Activated CD8-positive, alpha-beta T cell treated with anti-CD3 and anti-CD28 coated beads for 36 hours (primary cell): ENCODE measurements at regions not wholly inside any gene's neighbourhood (a gene's known extent, or its start where the extent isn't known, plus 50 kb on each side); places are given as distances from the start of the nearest gene placed in this dataset.

ENCODE experiments used
- ATAC-seq: fragments of 200-7000 bp; cut with Tn5 transposase; one replicate; pipeline ENCODE4 v1.10.0; 2021; ENCODE audit warnings: mild to moderate bottlenecking, moderate library complexity
- CTCF ChIA-PET: fragments of 350-600 bp; sonication (Branson Sonifier 250); formaldehyde crosslinking; loops from one replicate; lab custom pipeline; 2021; ENCODE audit warnings: antibody characterized with exemption; lab: Charles Lee
- POLR2A ChIA-PET: fragments of 350-600 bp; sonication (Branson Sonifier 250); formaldehyde crosslinking; loops from one replicate; lab custom pipeline; 2021; ENCODE audit warnings: antibody characterized with exemption; lab: Charles Lee
- DNase-seq: peaks from one replicate; pipeline ENCODE4 v3.0.0-alpha.2; 2020
- H3K27ac Mint-ChIP-seq: one replicate; pipeline ENCODE4 v1.8.0; 2021; ENCODE audit warnings: mild to moderate bottlenecking, mixed read lengths
- H3K27me3 Mint-ChIP-seq: one replicate; pipeline ENCODE4 v1.8.0; 2021; ENCODE audit warnings: mixed read lengths
- H3K36me3 Mint-ChIP-seq: one replicate; pipeline ENCODE4 v1.8.0; 2021; ENCODE audit warnings: low read depth, mixed read lengths
- H3K4me1 Mint-ChIP-seq: one replicate; pipeline ENCODE4 v1.8.0; 2021; ENCODE audit warnings: low read depth, mixed read lengths
- H3K4me3 Mint-ChIP-seq: one replicate; pipeline ENCODE4 v1.8.0; 2021; ENCODE audit warnings: mild to moderate bottlenecking, moderate library complexity, mixed read lengths
- H3K9me3 Mint-ChIP-seq: one replicate; pipeline ENCODE4 v1.8.0; 2021; ENCODE audit warnings: mixed read lengths
- intact Hi-C: fragments of 100-400 bp; cut with micrococcal nuclease; formaldehyde crosslinking; loops from one replicate; pipeline ENCODE4 v1.10.0; 2022
- TF ChIP-seq, protein P1 (sequence below): fragments of 200-600 bp; IDR thresholded peaks from one replicate; pipeline ENCODE4 v1.8.0; 2022; ENCODE audit warnings: antibody characterized with exemption, mild to moderate bottlenecking

DNA sequence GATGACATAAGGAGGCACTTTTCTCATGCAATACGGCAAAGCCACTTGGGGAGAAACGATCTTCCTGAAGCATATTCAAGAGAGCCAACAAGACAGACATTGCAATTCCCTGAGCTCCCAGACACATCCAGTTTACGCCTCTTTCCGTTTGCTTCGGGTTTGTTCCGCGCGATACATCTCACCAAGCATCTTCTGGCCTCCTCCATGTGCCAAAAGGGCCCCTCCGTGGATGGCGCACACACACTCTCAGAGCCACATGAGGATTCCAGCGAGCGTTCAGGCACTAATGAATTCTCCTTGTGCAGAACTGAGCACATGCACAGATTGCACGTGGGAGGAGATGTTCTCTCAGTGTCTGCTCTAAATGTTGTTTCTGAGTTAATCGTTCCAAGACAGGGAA lies 146.7 kb upstream of the SHISA6 start:
- no peaks in the 10 kb centered on the region for H3K4me1 Mint-ChIP-seq
- ChIA-PET CTCF (no interaction called here), POLR2A (no interaction called here)
- no peaks in the 10 kb centered on the region for H3K9me3 Mint-ChIP-seq
- H3K27me3 Mint-ChIP-seq, result no peaks in the 10 kb centered on the region
- DNase-seq (no peak), ATAC-seq (no peak)
- H3K4me3 Mint-ChIP-seq, result no peak overlapping the region
- intact Hi-C loops, result no loop called here
- H3K36me3 Mint-ChIP-seq, result no peaks in the 10 kb centered on the region
- no peak overlapping the region for H3K27ac Mint-ChIP-seq
- TF ChIP-seq, protein P1, sequence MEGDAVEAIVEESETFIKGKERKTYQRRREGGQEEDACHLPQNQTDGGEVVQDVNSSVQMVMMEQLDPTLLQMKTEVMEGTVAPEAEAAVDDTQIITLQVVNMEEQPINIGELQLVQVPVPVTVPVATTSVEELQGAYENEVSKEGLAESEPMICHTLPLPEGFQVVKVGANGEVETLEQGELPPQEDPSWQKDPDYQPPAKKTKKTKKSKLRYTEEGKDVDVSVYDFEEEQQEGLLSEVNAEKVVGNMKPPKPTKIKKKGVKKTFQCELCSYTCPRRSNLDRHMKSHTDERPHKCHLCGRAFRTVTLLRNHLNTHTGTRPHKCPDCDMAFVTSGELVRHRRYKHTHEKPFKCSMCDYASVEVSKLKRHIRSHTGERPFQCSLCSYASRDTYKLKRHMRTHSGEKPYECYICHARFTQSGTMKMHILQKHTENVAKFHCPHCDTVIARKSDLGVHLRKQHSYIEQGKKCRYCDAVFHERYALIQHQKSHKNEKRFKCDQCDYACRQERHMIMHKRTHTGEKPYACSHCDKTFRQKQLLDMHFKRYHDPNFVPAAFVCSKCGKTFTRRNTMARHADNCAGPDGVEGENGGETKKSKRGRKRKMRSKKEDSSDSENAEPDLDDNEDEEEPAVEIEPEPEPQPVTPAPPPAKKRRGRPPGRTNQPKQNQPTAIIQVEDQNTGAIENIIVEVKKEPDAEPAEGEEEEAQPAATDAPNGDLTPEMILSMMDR, result no peak

DNA sequence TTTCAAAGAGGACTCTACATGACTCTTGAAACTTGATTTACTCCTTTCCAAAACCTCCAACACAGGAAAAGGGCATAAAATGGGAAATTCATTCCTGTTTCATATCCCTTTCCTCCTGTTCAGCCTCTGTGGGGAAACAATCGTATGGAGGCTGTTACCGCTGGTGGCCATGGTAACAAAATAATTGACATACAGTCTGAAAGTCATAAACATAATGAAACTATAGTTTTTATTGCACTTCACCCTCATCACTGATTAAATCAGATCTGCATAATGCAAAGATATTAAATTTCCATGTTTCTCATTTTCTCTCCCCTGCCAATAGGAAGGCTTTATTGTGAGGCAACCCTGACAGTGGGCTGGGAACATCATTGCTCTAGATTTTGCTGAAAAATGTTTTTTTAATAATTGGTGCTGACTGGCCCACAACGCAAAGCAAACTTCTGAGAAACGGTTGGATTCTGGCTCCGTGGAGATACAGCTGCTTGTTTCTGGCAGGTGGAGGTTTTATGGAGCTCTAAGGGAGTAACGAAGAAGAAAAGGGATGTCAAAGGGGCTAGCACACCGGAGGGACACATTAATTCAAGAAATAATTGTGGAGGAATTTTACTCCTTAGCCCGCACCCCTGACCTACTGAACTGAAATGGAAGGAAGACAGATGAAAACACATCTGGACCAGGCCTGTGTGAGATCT lies 154.2 kb upstream of the SHISA6 start:
- H3K36me3 Mint-ChIP-seq, result no peaks in the 10 kb centered on the region
- no peak for ATAC-seq
- no peak overlapping the region for H3K4me3 Mint-ChIP-seq
- intact Hi-C loops, result no loop called here
- CTCF ChIA-PET, result no interaction called here
- POLR2A ChIA-PET, result no interaction called here
- TF ChIP-seq, protein P1, result no peak
- H3K27me3 Mint-ChIP-seq, result no peaks in the 10 kb centered on the region
- no peaks in the 10 kb centered on the region for H3K4me1 Mint-ChIP-seq
- no peak overlapping the region for H3K27ac Mint-ChIP-seq
- H3K9me3 Mint-ChIP-seq, result no peaks in the 10 kb centered on the region
- no peak for DNase-seq

DNA sequence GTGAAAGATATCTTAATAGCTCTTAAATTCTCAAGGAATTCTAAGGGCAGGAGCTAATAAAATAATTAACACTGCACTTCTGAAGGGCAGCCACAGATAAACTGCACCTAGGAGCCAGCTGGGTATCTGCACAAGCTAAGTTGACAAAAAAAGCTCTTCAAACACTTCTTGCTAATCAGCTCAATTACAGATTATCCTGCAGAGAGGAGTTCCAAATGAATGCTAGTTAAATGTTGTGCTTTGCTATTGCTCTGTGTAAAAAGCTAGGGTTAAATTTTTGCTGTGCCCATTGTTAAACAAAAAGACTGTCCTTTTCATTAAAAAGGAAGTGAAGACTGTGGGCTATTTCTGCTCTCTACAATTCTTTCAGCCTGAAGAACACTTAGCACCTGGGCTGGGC lies 158.5 kb upstream of the SHISA6 start:
- POLR2A ChIA-PET, result no interaction called here
- no peak for ATAC-seq
- TF ChIP-seq, protein P1, result no peak
- Mint-ChIP-seq H3K9me3 (no peaks in the 10 kb centered on the region), H3K4me3 (no peak overlapping the region), H3K4me1 (no peaks in the 10 kb centered on the region), H3K36me3 (no peaks in the 10 kb centered on the region), H3K27me3 (no peaks in the 10 kb centered on the region), H3K27ac (no peak overlapping the region)
- intact Hi-C loops, result no loop called here
- CTCF ChIA-PET, result no interaction called here
- DNase-seq, result no peak

DNA sequence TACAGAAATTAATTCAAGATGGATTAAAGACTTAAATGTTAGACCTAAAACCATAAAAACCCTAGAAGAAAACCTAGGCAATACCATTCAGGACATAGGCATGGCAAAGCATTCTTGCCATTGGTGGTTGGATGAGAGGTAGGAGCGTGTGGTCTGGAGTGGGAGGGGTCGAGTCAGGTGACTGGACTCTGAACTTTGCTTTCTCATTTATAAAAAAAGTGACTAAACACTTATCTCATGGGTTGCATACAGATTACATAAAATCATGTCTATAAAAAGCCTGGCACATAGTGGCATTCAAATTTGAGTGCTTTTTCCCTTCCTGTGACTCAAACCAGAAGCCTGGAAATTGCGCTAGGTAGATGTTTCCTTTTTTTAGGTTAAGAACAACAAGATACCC lies 159.7 kb upstream of the SHISA6 start:
- Mint-ChIP-seq H3K4me1 (no peaks in the 10 kb centered on the region), H3K9me3 (no peaks in the 10 kb centered on the region), H3K27me3 (no peaks in the 10 kb centered on the region), H3K36me3 (no peaks in the 10 kb centered on the region), H3K4me3 (no peak overlapping the region), H3K27ac (no peak overlapping the region)
- ChIA-PET POLR2A (no interaction called here), CTCF (no interaction called here)
- DNase-seq (no peak), ATAC-seq (no peak)
- intact Hi-C loops, result no loop called here
- TF ChIP-seq, protein P1, result no peak

DNA sequence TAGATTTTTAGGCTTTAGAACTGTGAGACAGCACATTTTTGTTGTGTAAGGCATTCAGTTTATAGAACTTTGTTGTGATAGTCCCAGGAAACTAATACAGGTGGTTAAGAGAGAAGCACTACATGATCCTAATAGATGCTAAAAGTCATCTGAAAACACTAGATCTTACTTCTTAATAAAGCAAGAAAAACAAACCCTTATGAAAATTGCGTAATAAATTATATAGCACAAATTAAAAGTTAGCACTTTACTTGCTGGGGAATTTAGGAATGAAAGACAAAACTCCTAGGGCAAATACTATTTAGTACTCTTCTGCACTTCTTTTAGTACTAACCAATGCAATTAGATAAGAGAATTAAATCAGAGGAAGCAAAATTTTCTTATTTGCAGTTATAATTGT lies 163.3 kb upstream of the SHISA6 start:
- TF ChIP-seq, protein P1, result no peak
- POLR2A ChIA-PET, result no interaction called here
- no peak for ATAC-seq
- no peak for DNase-seq
- CTCF ChIA-PET, result no interaction called here
- intact Hi-C loops, result no loop called here
- Mint-ChIP-seq H3K4me3 (no peak overlapping the region), H3K4me1 (no peaks in the 10 kb centered on the region), H3K27me3 (peaks cover 1% of the 10 kb centered on the region), H3K27ac (no peak overlapping the region), H3K36me3 (no peaks in the 10 kb centered on the region), H3K9me3 (no peaks in the 10 kb centered on the region)
